SK-N-SH (cell line): ENCODE measurements at regions not wholly inside any gene's neighbourhood (a gene's known extent, or its start where the extent isn't known, plus 50 kb on each side); places are given as distances from the start of the nearest gene placed in this dataset.

Source experiments
- CTCF ChIP-seq: fragments of 200-600 bp; sonication (generic); IDR thresholded peaks from 2 replicates; pipeline ENCODE4 v1.6.1; 2017; ENCODE audit warnings: antibody characterized with exemption, mild to moderate bottlenecking, moderate library complexity
- EZH2phosphoT487 ChIP-seq: fragments of 200-600 bp; sonication (generic); IDR thresholded peaks from 2 replicates; pipeline ENCODE4 v1.6.1; 2017; ENCODE audit warnings: low read depth, mixed run types, mild to moderate bottlenecking, antibody characterized with exemption, moderate library complexity, borderline replicate concordance

- TF ChIP-seq EZH2phosphoT487 = no peak
- no peak for TF ChIP-seq CTCF
Measured at GRCh38 chr4:177596035-177596434, 153.8 kb upstream of the AGA start.
